T-helper 1 cell (primary cell): ENCODE measurements at regions not wholly inside any gene's neighbourhood (a gene's known extent, or its start where the extent isn't known, plus 50 kb on each side); places are given as distances from the start of the nearest gene placed in this dataset.
"Not testable (repeated sequence)": the region's sequence is repeated elsewhere in the genome, so short reads cannot be mapped to it uniquely, and the experiment has no call there.

ENCODE experiments used
- DNase-seq, 5 donors: peaks; one replicate each; pipeline ENCODE4 v3.0.0-alpha.2; 2012 to 2020

- DNase-seq, result no peak
Observed at GRCh38 chr14:105581551-105582341, 55.4 kb downstream of the TMEM121 start.

GRCh38 chr14:105582639-105583038, 56.3 kb downstream of the TMEM121 start:
- no peak for DNase-seq

- not testable (repeated sequence) for DNase-seq
Observed at GRCh38 chr14:105583914-105584313, 57.5 kb downstream of the TMEM121 start.

- not testable (repeated sequence) for DNase-seq
Observed at GRCh38 chr14:105585290-105585689, 58.9 kb downstream of the TMEM121 start.

GRCh38 chr14:105585722-105586121, 59.3 kb downstream of the TMEM121 start:
- DNase-seq, result not testable (repeated sequence)

- DNase-seq, result not testable (repeated sequence)
Observed at GRCh38 chr14:105586144-105586872, 59.9 kb downstream of the TMEM121 start.

- DNase-seq, result not testable (repeated sequence)
Observed at GRCh38 chr14:105587034-105587433, 60.7 kb downstream of the TMEM121 start.

- not testable (repeated sequence) for DNase-seq
Observed at GRCh38 chr14:105587482-105588235, 61.3 kb downstream of the TMEM121 start.

- no peak for DNase-seq
Observed at GRCh38 chr14:105588236-105588860, 62.0 kb downstream of the TMEM121 start.

- DNase-seq, result no peak
Observed at GRCh38 chr14:105589161-105589925, 63.0 kb downstream of the TMEM121 start.

- DNase-seq, result not testable (repeated sequence)
Observed at GRCh38 chr14:105589926-105590185, 63.5 kb downstream of the TMEM121 start.

- DNase-seq, result no peak
Observed at GRCh38 chr14:105591052-105591451, 64.7 kb downstream of the TMEM121 start.

GRCh38 chr14:105591792-105592341, 65.5 kb downstream of the TMEM121 start:
- not testable (repeated sequence) for DNase-seq

- not testable (repeated sequence) for DNase-seq
Observed at GRCh38 chr14:105592646-105593045, 66.3 kb downstream of the TMEM121 start.

- DNase-seq, result not testable (repeated sequence)
Observed at GRCh38 chr14:105595346-105595745, 69.0 kb downstream of the TMEM121 start.

GRCh38 chr14:105596374-105596773, 70.0 kb downstream of the TMEM121 start:
- DNase-seq, result not testable (repeated sequence)

GRCh38 chr14:105598040-105598763, 71.8 kb downstream of the TMEM121 start:
- DNase-seq, result not testable (repeated sequence)

- not testable (repeated sequence) for DNase-seq
Observed at GRCh38 chr14:105598925-105599586, 72.7 kb downstream of the TMEM121 start.

- not testable (repeated sequence) for DNase-seq
Observed at GRCh38 chr14:105600195-105600938, 74.0 kb downstream of the TMEM121 start.

- no peak for DNase-seq
Observed at GRCh38 chr14:105600939-105601359, 74.6 kb downstream of the TMEM121 start.
